NB4 (cell line): ENCODE measurements at regions not wholly inside any gene's neighbourhood (a gene's known extent, or its start where the extent isn't known, plus 50 kb on each side); places are given as distances from the start of the nearest gene placed in this dataset.

Source experiments
- MYC ChIP-seq: IDR thresholded peaks from 2 replicates; pipeline ENCODE4 v1.6.1; 2011; ENCODE audit warnings: low read depth, low read length
- POLR2A ChIP-seq: IDR thresholded peaks from 2 replicates; pipeline ENCODE4 v1.6.1; 2011; ENCODE audit warnings: mild to moderate bottlenecking; ENCODE audit not compliant: insufficient read length; ENCODE audit errors: extremely low read depth
- TF ChIP-seq, protein P1 (sequence below): IDR thresholded peaks from one replicate; pipeline ENCODE4 v1.5.1; 2012; ENCODE audit warnings: low read depth, low read length
- TF ChIP-seq, protein P2 (sequence below): IDR thresholded peaks from 2 replicates; pipeline ENCODE4 v1.6.1; 2011; ENCODE audit warnings: low read depth, low read length

DNA sequence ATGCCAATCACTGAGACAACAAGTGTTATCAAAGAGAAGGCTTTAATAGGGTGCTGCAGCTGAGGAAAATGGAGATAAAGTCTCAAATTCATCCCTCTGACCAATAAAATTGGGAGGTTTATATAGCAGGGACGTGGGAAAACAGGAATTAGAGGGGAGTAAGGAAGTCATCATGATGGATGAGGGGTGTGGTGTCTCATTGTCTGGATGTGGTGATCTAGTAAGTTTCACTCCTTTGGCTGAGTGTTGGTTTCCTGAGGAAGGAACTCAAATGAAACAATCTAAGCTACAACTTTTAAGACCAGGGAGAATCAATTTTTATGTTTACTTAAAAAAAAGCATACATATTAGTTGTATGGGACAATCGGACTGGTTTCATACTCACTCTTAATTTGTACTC lies 491.0 kb upstream of the KIRREL3 start:
- TF ChIP-seq, protein P1, sequence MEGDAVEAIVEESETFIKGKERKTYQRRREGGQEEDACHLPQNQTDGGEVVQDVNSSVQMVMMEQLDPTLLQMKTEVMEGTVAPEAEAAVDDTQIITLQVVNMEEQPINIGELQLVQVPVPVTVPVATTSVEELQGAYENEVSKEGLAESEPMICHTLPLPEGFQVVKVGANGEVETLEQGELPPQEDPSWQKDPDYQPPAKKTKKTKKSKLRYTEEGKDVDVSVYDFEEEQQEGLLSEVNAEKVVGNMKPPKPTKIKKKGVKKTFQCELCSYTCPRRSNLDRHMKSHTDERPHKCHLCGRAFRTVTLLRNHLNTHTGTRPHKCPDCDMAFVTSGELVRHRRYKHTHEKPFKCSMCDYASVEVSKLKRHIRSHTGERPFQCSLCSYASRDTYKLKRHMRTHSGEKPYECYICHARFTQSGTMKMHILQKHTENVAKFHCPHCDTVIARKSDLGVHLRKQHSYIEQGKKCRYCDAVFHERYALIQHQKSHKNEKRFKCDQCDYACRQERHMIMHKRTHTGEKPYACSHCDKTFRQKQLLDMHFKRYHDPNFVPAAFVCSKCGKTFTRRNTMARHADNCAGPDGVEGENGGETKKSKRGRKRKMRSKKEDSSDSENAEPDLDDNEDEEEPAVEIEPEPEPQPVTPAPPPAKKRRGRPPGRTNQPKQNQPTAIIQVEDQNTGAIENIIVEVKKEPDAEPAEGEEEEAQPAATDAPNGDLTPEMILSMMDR: no peak
- TF ChIP-seq POLR2A: no peak
- TF ChIP-seq, protein P2, sequence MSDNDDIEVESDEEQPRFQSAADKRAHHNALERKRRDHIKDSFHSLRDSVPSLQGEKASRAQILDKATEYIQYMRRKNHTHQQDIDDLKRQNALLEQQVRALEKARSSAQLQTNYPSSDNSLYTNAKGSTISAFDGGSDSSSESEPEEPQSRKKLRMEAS: no peak
- no peak for TF ChIP-seq MYC
